Neural cell (in vitro differentiated cells): ENCODE measurements at regions not wholly inside any gene's neighbourhood (a gene's known extent, or its start where the extent isn't known, plus 50 kb on each side); places are given as distances from the start of the nearest gene placed in this dataset.

Source experiments
- H2AFZ ChIP-seq: fragments of 200-600, 300-800 bp; sonication (generic), shearing (Covaris generic); 2 replicates; pipeline ENCODE4 v1.6.0; 2014; ENCODE audit warnings: low read depth, mild to moderate bottlenecking, antibody characterized with exemption, low read length, moderate library complexity
- H3F3A ChIP-seq: fragments of 200-600 bp; shearing (Covaris generic); 2 replicates; pipeline ENCODE4 v1.6.1; 2016; ENCODE audit warnings: mild to moderate bottlenecking, moderate library complexity, mixed read lengths, antibody characterized with exemption, low read length; ENCODE audit not compliant: insufficient read depth, poor library complexity, severe bottlenecking
- H3K27ac ChIP-seq: fragments of 200-600, 300-800 bp; sonication (generic), shearing (Covaris generic); 2 replicates; pipeline ENCODE4 v1.5.1; 2014; ENCODE audit warnings: mild to moderate bottlenecking, low read length, moderate library complexity
- H3K27me3 ChIP-seq: fragments of 300-800, 200-600 bp; sonication (generic), shearing (Covaris generic); 2 replicates; pipeline ENCODE4 v1.6.0; 2014; ENCODE audit warnings: mild to moderate bottlenecking, low read depth, low read length, moderate library complexity; ENCODE audit not compliant: insufficient read depth
- H3K36me3 ChIP-seq: fragments of 300-800, 200-600 bp; sonication (generic), shearing (Covaris generic); 2 replicates; pipeline ENCODE4 v1.5.1; 2014; ENCODE audit warnings: mild to moderate bottlenecking, antibody characterized with exemption, low read length, moderate library complexity; ENCODE audit not compliant: insufficient read depth
- H3K4me2 ChIP-seq: fragments of 300-800, 200-600 bp; sonication (generic), shearing (Covaris generic); 2 replicates; pipeline ENCODE4 v1.6.0; 2014; ENCODE audit warnings: mild to moderate bottlenecking, low read length
- H3K4me3 ChIP-seq: fragments of 300-800, 200-600 bp; sonication (generic), shearing (Covaris generic); 2 replicates; pipeline ENCODE4 v1.5.1; 2014; ENCODE audit warnings: mild to moderate bottlenecking, low read length, moderate library complexity
- H3K79me2 ChIP-seq: fragments of 200-600 bp; shearing (Covaris generic); replicated peaks from 2 replicates; pipeline ENCODE4 v1.6.0; 2014; ENCODE audit warnings: mild to moderate bottlenecking, low read length, moderate library complexity; ENCODE audit not compliant: insufficient read depth
- H3K9ac ChIP-seq: fragments of 300-800, 200-600 bp; sonication (generic), shearing (Covaris generic); 2 replicates; pipeline ENCODE4 v1.6.1; 2016; ENCODE audit warnings: mild to moderate bottlenecking, low read length, mixed read lengths
- H3K9me2 ChIP-seq: fragments of 200-600 bp; shearing (Covaris generic); 2 replicates; pipeline ENCODE4 v1.6.1; 2016; ENCODE audit warnings: mild to moderate bottlenecking, low read length, mixed read lengths; ENCODE audit not compliant: insufficient read depth
- H3K9me3 ChIP-seq: fragments of 200-600, 300-800 bp; sonication (generic), shearing (Covaris generic); 2 replicates; pipeline ENCODE4 v1.6.1; 2016; ENCODE audit warnings: mild to moderate bottlenecking, mixed run types, low read length, moderate library complexity, mixed read lengths
- H4K20me1 ChIP-seq: fragments of 200-600 bp; shearing (Covaris generic); 2 replicates; pipeline ENCODE4 v1.6.1; 2016; ENCODE audit warnings: mild to moderate bottlenecking, mixed run types; ENCODE audit not compliant: insufficient read depth
- CTCF ChIP-seq: fragments of 450-650 bp; IDR thresholded peaks from 2 replicates; pipeline ENCODE4 v1.5.1; 2014; ENCODE audit warnings: antibody characterized with exemption, mild to moderate bottlenecking, moderate library complexity; ENCODE audit not compliant: poor library complexity, severe bottlenecking
- EP300 ChIP-seq: fragments of 450-650 bp; conservative IDR thresholded peaks from 2 replicates; pipeline ENCODE4 v1.6.1; 2014; ENCODE audit warnings: antibody characterized with exemption, mild to moderate bottlenecking, moderate library complexity; ENCODE audit not compliant: poor library complexity, severe bottlenecking
- EZH2 ChIP-seq: fragments of 200-600, 300-800 bp; shearing (Covaris generic), sonication (generic); IDR thresholded peaks from 2 replicates; pipeline ENCODE4 v1.6.1; 2014; ENCODE audit warnings: antibody characterized with exemption, low read length, borderline replicate concordance, mild to moderate bottlenecking; ENCODE audit not compliant: insufficient read depth, poor library complexity, severe bottlenecking
- MXI1 ChIP-seq: fragments of 450-650 bp; conservative IDR thresholded peaks from 2 replicates; pipeline ENCODE4 v1.6.1; 2014; ENCODE audit warnings: antibody characterized with exemption, mild to moderate bottlenecking; ENCODE audit not compliant: poor library complexity, severe bottlenecking
- POLR2AphosphoS5 ChIP-seq: IDR thresholded peaks from 2 replicates; pipeline ENCODE4 v1.6.1; 2012
- RAD21 ChIP-seq: fragments of 450-650 bp; conservative IDR thresholded peaks from 2 replicates; pipeline ENCODE4 v1.6.1; 2014; ENCODE audit warnings: antibody characterized with exemption, mild to moderate bottlenecking, moderate library complexity
- SMC3 ChIP-seq: fragments of 450-650 bp; conservative IDR thresholded peaks from 2 replicates; pipeline ENCODE4 v1.6.1; 2014; ENCODE audit warnings: antibody characterized with exemption, mild to moderate bottlenecking, moderate library complexity; ENCODE audit not compliant: poor library complexity
- TAF1 ChIP-seq: IDR thresholded peaks from 2 replicates; pipeline ENCODE4 v1.6.1; 2012; ENCODE audit warnings: low read depth
- TF ChIP-seq, protein P1 (sequence below): IDR thresholded peaks from 2 replicates; pipeline ENCODE4 v1.6.1; 2012; ENCODE audit warnings: borderline replicate concordance

- Histone ChIP-seq H4K20me1 (no peaks in the 10 kb centered on the region), H3K9me2 (no peaks in the 10 kb centered on the region), H3K79me2 (no peaks in the 10 kb centered on the region), H3K9ac (no peak overlapping the region), H3F3A (no peaks in the 10 kb centered on the region), H3K9me3 (no peaks in the 10 kb centered on the region), H3K4me2 (no peak overlapping the region), H3K36me3 (no peaks in the 10 kb centered on the region), H3K27ac (no peak overlapping the region), H3K4me3 (no peak overlapping the region), H2AFZ (no peak overlapping the region), H3K27me3 (no peaks in the 10 kb centered on the region)
- TF ChIP-seq RAD21 (no peak), SMC3 (no peak), POLR2AphosphoS5 (no peak), TAF1 (no peak), CTCF (no peak), MXI1 (no peak), EP300 (no peak), EZH2 (no peak)
- TF ChIP-seq, protein P1, sequence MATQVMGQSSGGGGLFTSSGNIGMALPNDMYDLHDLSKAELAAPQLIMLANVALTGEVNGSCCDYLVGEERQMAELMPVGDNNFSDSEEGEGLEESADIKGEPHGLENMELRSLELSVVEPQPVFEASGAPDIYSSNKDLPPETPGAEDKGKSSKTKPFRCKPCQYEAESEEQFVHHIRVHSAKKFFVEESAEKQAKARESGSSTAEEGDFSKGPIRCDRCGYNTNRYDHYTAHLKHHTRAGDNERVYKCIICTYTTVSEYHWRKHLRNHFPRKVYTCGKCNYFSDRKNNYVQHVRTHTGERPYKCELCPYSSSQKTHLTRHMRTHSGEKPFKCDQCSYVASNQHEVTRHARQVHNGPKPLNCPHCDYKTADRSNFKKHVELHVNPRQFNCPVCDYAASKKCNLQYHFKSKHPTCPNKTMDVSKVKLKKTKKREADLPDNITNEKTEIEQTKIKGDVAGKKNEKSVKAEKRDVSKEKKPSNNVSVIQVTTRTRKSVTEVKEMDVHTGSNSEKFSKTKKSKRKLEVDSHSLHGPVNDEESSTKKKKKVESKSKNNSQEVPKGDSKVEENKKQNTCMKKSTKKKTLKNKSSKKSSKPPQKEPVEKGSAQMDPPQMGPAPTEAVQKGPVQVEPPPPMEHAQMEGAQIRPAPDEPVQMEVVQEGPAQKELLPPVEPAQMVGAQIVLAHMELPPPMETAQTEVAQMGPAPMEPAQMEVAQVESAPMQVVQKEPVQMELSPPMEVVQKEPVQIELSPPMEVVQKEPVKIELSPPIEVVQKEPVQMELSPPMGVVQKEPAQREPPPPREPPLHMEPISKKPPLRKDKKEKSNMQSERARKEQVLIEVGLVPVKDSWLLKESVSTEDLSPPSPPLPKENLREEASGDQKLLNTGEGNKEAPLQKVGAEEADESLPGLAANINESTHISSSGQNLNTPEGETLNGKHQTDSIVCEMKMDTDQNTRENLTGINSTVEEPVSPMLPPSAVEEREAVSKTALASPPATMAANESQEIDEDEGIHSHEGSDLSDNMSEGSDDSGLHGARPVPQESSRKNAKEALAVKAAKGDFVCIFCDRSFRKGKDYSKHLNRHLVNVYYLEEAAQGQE: no peak
These were observed 216.8 kb downstream of the NXNL2 start for GRCh38 chr9:88751781-88752180.

DNA sequence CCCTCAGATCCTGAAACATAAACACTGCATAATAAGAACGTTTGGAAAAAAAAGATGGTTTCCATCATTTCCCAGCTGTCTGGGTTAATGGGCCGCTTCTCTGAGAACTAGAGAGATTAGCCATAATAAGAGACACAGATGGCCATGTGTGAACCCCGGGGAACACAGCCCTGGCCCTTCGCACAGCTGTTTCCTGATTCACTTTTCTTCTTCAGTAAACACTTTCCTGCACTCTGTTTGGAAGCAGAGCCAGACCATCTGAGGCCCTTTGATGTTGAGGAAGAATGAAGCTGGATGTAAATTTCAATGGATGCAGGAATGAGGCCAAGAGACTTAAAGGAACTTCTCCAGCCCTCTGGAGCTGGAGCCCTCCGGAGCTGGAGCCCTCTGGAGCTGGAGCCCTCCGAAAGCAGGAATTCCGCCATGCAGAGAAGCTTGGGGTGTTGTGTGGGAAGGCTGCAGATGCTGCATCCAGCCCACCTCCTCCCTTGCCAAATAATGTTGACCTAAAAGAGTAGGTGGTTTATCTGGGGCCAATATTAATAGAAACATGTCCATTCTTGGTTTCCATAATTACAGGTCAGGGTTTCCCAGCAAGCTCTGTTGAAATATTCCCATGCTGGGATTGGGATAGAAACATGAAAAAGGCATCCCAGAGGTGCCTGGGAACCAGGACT is 218.9 kb downstream of the NXNL2 start:
- H3F3A ChIP-seq: no peaks in the 10 kb centered on the region
- H4K20me1 ChIP-seq: no peaks in the 10 kb centered on the region
- H3K9me3 ChIP-seq: no peaks in the 10 kb centered on the region
- H2AFZ ChIP-seq: no peak overlapping the region
- H3K9me2 ChIP-seq: no peaks in the 10 kb centered on the region
- no peak overlapping the region for H3K9ac ChIP-seq
- no peaks in the 10 kb centered on the region for H3K79me2 ChIP-seq
- TF ChIP-seq POLR2AphosphoS5 (no peak), CTCF (no peak), EP300 (no peak), EZH2 (no peak), RAD21 (no peak), SMC3 (no peak), MXI1 (no peak), TAF1 (no peak)
- TF ChIP-seq, protein P1: no peak
- no peaks in the 10 kb centered on the region for H3K36me3 ChIP-seq
- no peaks in the 10 kb centered on the region for H3K27me3 ChIP-seq
- H3K27ac ChIP-seq: no peak overlapping the region
- H3K4me3 ChIP-seq: no peak overlapping the region
- H3K4me2 ChIP-seq: no peak overlapping the region
